RWPE1 (cell line): ENCODE measurements at regions not wholly inside any gene's neighbourhood (a gene's known extent, or its start where the extent isn't known, plus 50 kb on each side); places are given as distances from the start of the nearest gene placed in this dataset.
A peak's percentile ranks its signal among the peaks of the same experiment; 100 is the strongest.

Experiments used
- CTCF ChIA-PET: fragments of 350-600 bp; sonication (Branson Sonifier 250); formaldehyde crosslinking; extraction: SDS; loops from one replicate; lab custom pipeline; 2021; lab: Yijun Ruan, JAX
- POLR2A ChIA-PET: fragments of 400-600 bp; formaldehyde crosslinking; extraction: SDS; loops from one replicate; lab custom pipeline; 2020; ENCODE audit warnings: antibody characterized with exemption; ENCODE audit not compliant: low non-redundant PET; lab: Yijun Ruan, JAX
- DNase-seq: peaks from one replicate; pipeline ENCODE4 v3.0.0; 2012; ENCODE audit warnings: low spot score
- H3K27ac ChIP-seq: fragments of 450-650 bp; 2 replicates; pipeline ENCODE4 v1.5.1; 2017
- CTCF ChIP-seq: fragments of 450-650 bp; conservative IDR thresholded peaks from 2 replicates; pipeline ENCODE4 v1.5.1; 2017; ENCODE audit warnings: low read depth, mild to moderate bottlenecking

GRCh38 chr5:4859500-4860235 is 280.5 kb upstream of the ADAMTS16 start:
- DNase-seq, result no peak
- H3K27ac ChIP-seq, result no peak overlapping the region
- TF ChIP-seq CTCF, result no peak
- ChIA-PET POLR2A (no interaction called here), CTCF (no interaction called here)

GRCh38 chr5:4860631-4861030 is 279.5 kb upstream of the ADAMTS16 start:
- no peak overlapping the region for H3K27ac ChIP-seq
- POLR2A ChIA-PET, result no interaction called here
- no peak for TF ChIP-seq CTCF
- DNase-seq, result no peak
- CTCF ChIA-PET, result no interaction called here

DNA sequence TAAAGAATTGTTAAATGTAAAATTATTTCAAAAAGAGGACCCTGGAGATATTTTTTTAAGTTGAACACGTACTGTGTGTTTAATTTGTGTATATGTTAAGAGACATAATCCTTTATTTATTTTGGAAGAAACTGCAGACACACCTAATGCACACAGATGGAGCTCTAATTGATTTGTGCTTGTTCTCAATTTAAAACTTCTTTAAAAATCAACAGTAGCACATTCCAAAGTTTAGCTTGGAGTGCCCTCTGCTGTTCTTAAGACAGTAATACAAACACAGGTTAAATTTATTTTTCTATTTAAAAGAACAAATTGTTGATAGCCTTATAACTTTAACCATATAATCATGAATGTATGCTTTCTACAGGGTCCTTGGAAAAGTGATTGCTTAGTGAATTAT is 277.6 kb upstream of the ADAMTS16 start:
- ChIA-PET POLR2A (no interaction called here), CTCF (interaction anchor here (0.7 to 1.0 kb wide), 2 partner anchors 243 to 615 kb away, joined by 4 to 7 read pairs; no protein-coding TSS in a partner anchor)
- peak; percentile 78 for TF ChIP-seq CTCF
- DNase-seq, result peak; percentile 36
- no peak overlapping the region for H3K27ac ChIP-seq

- no peak for TF ChIP-seq CTCF
- ChIA-PET CTCF (interaction anchor here (0.6 kb wide), 1 partner anchor 1657 kb away, joined by 3 read pairs; no protein-coding TSS in a partner anchor), POLR2A (no interaction called here)
- no peak for DNase-seq
- no peak overlapping the region for H3K27ac ChIP-seq
These were observed 273.9 kb upstream of the ADAMTS16 start for GRCh38 chr5:4866131-4866659.

DNA sequence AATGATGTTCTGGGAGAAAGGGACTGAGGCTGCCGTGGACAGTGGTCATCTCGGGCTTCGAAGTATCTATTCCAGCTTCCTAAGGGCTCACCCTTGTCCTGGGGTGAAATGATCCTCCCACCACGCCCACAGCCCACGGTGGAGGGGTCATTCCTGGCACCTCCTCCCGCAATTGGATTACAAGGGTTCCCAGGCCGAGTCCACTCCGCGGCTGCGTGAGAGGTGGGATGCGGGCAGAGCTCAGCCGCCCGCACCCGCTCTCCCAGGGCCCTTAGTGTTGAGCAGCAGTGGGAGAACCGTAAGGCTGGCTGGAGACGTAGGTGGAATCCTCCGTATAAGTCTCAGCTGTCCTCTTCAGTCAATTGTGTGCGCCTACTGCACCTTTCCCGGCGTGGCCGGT is 273.3 kb upstream of the ADAMTS16 start:
- CTCF ChIA-PET, result no interaction called here

More for the DNA sequence above, 273.3 kb upstream of the ADAMTS16 start:
- H3K27ac ChIP-seq, result no peak overlapping the region
- no peak for TF ChIP-seq CTCF
- POLR2A ChIA-PET, result no interaction called here
- DNase-seq, result no peak
